HuH-7 (cell line): ENCODE measurements at regions not wholly inside any gene's neighbourhood (a gene's known extent, or its start where the extent isn't known, plus 50 kb on each side); places are given as distances from the start of the nearest gene placed in this dataset.
"Not testable (repeated sequence)": the region's sequence is repeated elsewhere in the genome, so short reads cannot be mapped to it uniquely, and the experiment has no call there.

ENCODE experiments used
- DNase-seq: peaks from one replicate; pipeline ENCODE4 v3.0.0; 2011; ENCODE audit warnings: low spot score

- DNase-seq = no peak
These were observed 203.0 kb upstream of the SESN3 start for GRCh38 chr11:95434009-95434408.

DNA sequence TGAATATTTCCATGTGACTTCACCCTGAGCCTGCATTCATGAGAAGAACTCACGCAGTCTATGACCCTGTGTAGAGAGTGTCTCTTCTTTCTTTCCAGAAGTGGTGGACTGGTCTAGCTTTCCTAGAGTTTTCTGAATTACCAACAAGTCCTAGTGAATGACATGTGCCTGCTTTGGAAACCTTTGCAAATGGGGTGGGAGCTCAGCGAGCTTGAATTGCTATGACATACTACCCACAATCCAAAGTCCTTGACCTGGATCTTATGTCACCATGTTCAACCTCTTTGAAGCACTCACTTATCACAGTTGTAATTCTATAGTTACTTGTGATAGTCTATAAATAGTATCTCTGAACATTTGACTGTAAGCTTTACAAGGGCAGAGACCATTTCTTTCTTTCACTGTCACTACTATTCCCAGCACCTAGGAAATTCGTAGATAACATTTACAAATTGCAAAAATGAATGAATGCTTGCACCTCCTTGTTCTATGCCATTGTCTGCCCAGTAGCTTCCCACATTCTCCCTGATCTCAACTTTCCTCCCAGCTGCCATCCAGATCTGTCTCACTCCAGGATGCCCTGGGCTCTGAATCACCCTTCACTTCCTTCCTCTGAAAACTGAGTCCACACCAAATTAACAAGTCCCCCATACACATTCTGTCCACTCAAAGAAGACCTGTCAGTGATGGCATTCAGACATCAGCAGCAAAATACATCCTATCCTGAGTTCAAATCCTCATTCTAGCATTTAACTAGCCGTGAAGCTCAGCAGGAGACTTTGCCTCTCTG is 201.9 kb upstream of the SESN3 start:
- no peak for DNase-seq

- DNase-seq = no peak
These were observed 198.4 kb upstream of the SESN3 start for GRCh38 chr11:95429376-95429907.

- no peak for DNase-seq
These were observed 195.9 kb upstream of the SESN3 start for GRCh38 chr11:95426823-95427462.

- no peak for DNase-seq
These were observed 188.9 kb upstream of the SESN3 start for GRCh38 chr11:95419915-95420314.

- no peak for DNase-seq
These were observed 187.9 kb upstream of the SESN3 start for GRCh38 chr11:95418916-95419315.

DNA sequence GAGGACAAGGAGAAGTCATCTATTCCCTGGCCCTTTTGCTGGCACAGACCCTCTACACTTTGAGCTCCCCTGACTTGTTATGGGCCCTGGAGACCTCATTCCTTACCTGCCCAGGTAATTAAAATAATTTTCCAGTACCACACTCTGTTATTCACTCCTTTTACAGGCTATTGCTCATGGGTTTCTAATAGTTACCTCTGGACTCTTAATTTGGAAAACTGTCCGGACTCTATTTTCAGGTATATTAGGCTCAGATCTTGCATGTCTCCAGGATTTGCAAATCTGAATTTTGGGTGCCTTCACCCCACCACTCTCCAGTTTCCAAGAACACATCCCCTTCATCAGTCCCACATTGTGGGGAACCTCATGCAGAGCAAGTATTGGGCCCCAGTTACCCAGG is 186.8 kb upstream of the SESN3 start:
- DNase-seq = no peak

GRCh38 chr11:95415837-95416304 is 184.9 kb upstream of the SESN3 start:
- no peak for DNase-seq

GRCh38 chr11:95414217-95414616 is 183.2 kb upstream of the SESN3 start:
- no peak for DNase-seq

- no peak for DNase-seq
These were observed 182.8 kb upstream of the SESN3 start for GRCh38 chr11:95413761-95414160.

DNA sequence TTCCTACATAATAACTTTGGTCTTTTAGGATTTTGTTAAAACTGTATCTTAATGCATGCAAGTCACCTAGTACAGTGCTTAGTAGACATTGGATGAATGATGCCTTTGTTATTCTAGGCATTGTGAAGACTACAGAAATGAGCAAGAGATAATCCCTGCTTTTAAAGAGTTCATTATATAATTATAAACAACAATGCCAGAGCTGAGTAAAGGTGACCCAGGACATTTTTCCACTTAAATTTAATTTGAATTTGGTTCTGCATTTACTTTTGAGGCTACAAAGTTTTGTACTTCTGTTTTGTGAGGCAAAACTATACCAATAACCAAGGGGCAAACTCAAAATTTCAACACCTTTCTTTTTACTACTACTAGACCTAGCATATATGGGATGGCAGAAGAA is 182.0 kb upstream of the SESN3 start:
- DNase-seq = no peak

DNA sequence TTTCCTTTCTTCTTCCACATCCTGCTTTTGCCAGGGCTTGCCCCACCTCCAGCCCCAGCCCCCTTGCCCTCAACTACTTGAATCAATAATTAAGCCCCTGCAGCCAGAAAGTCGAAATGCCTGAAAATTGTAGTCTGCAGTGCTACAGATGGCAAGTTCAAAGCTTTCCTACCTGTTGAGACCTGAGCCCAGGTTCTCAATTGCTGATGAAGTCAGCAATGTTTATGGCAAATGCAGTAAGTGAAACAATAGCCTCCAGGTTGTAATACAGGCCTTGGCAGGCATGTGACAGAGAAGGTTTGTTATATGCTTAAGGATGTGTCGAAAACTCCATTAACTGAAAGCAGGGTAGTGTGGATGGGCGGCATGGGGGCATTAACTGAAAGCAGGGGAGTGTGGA is 181.1 kb upstream of the SESN3 start:
- DNase-seq = no peak

DNA sequence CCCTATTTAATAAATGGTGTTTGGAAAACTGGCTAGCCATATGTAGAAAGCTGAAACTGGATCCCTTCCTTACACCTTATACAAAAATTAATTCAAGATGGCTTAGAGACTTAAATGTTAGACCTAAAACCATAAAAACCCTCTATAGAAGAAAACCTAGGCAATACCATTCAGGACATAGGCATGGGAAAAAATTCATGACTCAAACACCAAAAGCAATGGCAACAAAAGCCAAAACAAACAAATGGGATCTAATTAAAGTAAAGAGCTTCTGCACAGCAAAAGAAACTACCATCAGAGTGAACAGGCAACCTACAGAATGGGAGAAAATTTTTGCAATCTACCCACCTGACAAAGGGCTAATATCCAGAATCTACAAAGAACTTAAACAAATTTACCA is 179.7 kb upstream of the SESN3 start:
- not testable (repeated sequence) for DNase-seq

GRCh38 chr11:95406271-95406670 is 175.3 kb upstream of the SESN3 start:
- no peak for DNase-seq

DNA sequence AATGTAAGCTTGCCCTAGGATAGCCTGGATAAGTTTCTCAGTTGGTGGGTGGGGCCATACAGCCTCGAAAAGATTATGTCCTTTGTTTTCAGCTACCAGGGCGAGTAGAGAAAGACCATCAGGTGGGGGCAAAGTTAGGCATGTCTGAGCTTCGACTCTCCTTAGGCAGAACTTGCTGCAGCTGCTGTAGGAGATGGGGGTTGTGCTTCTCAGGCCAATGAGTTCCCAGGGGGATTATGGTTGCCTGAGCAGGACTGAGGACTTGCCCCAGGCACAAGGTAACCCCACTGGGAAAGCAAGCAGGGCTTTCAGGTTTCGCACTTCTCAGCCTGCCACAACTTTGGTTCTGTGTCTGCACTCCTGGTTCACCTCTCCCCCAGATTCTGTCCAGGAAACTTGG is 173.4 kb upstream of the SESN3 start:
- DNase-seq = no peak

- DNase-seq = no peak
These were observed 167.6 kb upstream of the SESN3 start for GRCh38 chr11:95398437-95399112.

DNA sequence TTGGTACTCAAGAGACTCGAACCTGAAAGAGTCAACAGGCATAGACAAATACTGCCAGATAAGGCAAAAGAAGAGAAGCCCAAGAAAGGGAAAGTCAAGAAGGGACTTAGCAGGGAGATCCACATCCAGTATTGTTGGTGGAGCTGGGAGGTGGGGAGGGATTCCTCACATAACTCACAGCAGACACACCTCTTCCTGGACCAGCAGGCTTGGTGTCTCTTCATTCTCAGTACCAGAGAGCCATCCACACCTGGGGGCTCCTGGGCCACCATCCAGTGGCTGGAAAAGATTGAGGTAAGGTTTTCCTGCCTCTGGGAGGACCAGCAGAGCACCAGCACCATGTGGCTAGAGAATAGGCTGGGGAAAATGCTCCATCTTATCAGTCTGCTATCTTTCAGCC is 161.6 kb upstream of the SESN3 start:
- DNase-seq = no peak

- no peak for DNase-seq
These were observed 158.4 kb upstream of the SESN3 start for GRCh38 chr11:95389427-95389826.

DNA sequence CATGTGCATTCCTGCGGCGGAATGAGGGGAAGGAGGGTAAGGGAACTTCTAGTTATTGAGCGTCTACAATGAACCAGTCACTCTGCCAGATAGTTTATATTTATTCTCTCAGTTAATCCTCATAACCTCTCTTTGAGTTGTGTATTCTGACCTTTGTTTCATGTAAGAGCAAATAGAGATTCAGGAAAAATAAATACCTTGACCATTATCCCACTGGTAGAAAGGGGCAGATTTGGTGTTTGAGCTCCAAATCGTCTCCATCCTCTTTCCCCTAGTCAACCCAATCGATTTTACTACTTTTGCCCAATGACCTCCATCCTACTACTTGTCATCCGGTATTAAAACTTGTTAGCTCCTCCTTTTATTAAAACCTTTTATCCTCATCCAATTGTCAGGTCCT is 157.1 kb upstream of the SESN3 start:
- DNase-seq = no peak

DNA sequence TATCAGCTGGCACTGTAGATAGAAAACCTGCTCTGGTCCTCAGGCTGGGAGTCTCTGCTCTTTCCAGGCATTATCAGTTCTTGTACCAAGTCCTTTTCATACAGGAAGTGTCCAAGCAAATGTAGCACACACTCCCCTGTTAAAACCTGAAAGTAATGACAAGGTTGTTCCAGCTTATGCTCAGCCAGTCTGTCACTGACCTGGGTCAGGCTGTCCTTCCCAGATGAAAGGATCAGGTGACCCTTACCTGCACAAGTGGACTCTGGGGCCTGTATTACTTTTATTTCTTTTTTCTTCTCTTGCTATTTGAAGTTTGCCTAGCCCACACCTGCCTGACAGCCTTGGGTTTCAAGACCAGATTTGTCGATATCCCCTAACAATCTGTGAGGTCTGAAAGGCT is 156.3 kb upstream of the SESN3 start:
- no peak for DNase-seq

DNA sequence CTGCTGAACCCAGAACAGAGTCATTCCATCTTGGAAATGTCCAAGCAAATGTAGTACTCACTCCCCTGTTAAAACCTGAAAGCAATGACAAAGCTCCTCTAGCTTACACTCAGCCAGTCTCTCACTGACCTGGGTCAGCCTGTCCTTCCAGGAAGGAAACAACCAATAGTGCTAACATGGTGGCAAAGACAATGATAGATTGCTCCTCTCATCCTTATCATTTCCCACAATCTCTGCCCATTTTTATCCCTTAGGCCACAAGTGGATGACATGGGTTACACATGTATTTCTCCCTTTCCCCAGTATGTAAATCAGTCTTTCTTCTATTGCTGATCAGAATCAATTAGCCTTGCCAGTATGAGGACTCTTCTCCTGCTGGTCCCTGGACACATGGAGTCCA is 154.6 kb upstream of the SESN3 start:
- DNase-seq = no peak

- no peak for DNase-seq
These were observed 148.5 kb upstream of the SESN3 start for GRCh38 chr11:95379479-95379878.

DNA sequence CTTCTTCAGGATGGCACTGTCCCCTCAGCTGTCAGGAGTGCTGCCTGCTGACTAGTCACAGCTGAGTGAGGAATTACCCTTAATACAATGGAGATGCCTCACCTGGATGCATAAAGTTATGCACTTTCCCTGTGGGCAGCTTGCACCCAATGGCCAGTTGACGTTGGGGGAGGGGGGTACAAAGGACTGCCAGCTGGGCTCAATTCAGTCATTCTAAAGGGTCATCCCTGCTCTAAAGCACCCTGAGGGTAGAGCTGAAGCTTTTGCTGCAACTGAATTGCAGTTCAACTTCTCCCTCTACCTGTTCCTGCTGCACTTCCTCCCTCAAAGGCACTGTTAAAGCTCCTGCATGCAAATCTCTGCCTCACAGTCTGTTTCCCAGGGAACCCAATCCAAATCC is 147.8 kb upstream of the SESN3 start:
- no peak for DNase-seq
